Testis (tissue), 2 donors: ENCODE measurements at regions not wholly inside any gene's neighbourhood (a gene's known extent, or its start where the extent isn't known, plus 50 kb on each side); places are given as distances from the start of the nearest gene placed in this dataset.

Experiments used
- DNase-seq: peaks from one replicate; pipeline ENCODE4 v3.0.0-alpha.2; 2019
- H3K27ac ChIP-seq, 2 donors: fragments of 200-600 bp; sonication (generic); one replicate each; pipeline ENCODE4 v1.5.1; 2019
- H3K27me3 ChIP-seq: fragments of 200-600 bp; sonication (generic); one replicate; pipeline ENCODE4 v1.5.1; 2019
- H3K36me3 ChIP-seq: fragments of 200-600 bp; sonication (generic); one replicate; pipeline ENCODE4 v1.5.1; 2017; ENCODE audit warnings: low read depth; ENCODE audit errors: missing control alignments
- H3K4me1 ChIP-seq: fragments of 200-600 bp; sonication (generic); one replicate; pipeline ENCODE4 v1.5.1; 2019
- H3K4me3 ChIP-seq, 2 donors: fragments of 200-600 bp; sonication (generic); one replicate each; pipeline ENCODE4 v1.5.1; 2017 to 2019
- H3K9me3 ChIP-seq: fragments of 200-600 bp; sonication (generic); one replicate; pipeline ENCODE4 v1.5.1; 2017
- POLR2A ChIP-seq: fragments of 450-650 bp; IDR thresholded peaks from one replicate; pipeline ENCODE4 v1.6.1; 2017; ENCODE audit warnings: antibody characterized with exemption, mild to moderate bottlenecking, moderate library complexity
- WGBS, 2 donors: methylation state at CpG; one replicate each; pipeline ENCODE4 v1.1.5; 2018; 5-methylcytosine and 5-hydroxymethylcytosine counted together
- intact Hi-C: fragments of 100-400 bp; cut with DNase I; formaldehyde crosslinking; loops from one replicate; pipeline ENCODE4 v1.15.1; 2023; ENCODE audit warnings: low total_unique reads
- TF ChIP-seq, protein P1 (sequence below), 3 experiments: fragments of 450-650 bp in 2 of 3; fragments of 200-600 bp in 1 of 3; sonication (generic) in 1 of 3; IDR thresholded peaks; one replicate each; pipeline ENCODE4 v1.5.1; 2016 to 2019; ENCODE audit warnings: antibody characterized with exemption in 3 of 3, mild to moderate bottlenecking in 2 of 3, moderate library complexity in 1 of 3

DNA sequence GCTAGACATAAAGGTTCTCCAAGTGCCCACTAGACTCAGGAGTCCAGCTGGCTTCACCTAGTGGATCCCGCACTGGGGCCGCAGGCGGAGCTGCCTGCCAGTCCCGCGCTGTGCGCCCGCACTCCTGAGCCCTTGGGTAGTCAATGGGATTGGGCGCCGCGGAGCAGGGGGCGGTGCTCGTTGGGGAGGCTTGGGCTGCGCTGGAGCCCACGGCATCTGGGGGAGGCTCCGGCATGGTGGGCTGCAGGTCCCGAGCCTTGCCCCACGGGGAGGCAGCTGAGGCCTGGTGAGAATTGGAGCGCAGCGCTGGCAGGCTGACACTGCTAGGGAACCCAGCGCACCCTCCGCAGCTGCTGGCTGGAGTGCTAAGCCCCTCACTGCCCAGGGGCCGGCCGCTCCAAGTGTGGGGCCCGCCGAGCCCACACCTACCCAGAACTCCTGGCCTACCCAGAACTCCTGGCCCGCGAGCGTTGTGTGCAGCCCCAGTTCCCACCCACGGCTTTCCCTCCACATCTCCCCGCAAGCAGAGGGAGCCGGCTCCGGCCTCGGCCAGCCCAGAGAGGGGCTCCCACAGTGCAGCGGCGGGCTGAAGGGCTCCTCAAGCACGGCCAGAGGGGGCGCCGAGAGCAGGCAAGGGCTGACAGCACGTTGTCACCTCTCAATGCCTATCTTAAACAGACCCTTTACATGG lies 260.7 kb upstream of the DMRT1 start:
- 94 to 97% methylated on average over 17 to 39 of the region's 39 CpGs for WGBS, 2 donors
- Histone ChIP-seq H3K27me3 (no peaks in the 10 kb centered on the region), H3K4me3 (no peak overlapping the region), H3K27ac (no peak overlapping the region), H3K9me3 (no peaks in the 10 kb centered on the region), H3K4me1 (no peaks in the 10 kb centered on the region), H3K36me3 (no peaks in the 10 kb centered on the region)
- intact Hi-C loops = no loop called here
- DNase-seq = no peak
- TF ChIP-seq, protein P1, sequence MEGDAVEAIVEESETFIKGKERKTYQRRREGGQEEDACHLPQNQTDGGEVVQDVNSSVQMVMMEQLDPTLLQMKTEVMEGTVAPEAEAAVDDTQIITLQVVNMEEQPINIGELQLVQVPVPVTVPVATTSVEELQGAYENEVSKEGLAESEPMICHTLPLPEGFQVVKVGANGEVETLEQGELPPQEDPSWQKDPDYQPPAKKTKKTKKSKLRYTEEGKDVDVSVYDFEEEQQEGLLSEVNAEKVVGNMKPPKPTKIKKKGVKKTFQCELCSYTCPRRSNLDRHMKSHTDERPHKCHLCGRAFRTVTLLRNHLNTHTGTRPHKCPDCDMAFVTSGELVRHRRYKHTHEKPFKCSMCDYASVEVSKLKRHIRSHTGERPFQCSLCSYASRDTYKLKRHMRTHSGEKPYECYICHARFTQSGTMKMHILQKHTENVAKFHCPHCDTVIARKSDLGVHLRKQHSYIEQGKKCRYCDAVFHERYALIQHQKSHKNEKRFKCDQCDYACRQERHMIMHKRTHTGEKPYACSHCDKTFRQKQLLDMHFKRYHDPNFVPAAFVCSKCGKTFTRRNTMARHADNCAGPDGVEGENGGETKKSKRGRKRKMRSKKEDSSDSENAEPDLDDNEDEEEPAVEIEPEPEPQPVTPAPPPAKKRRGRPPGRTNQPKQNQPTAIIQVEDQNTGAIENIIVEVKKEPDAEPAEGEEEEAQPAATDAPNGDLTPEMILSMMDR (IDR thresholded peaks at IDR 0.05) = no peak
- TF ChIP-seq POLR2A = no peak

DNA sequence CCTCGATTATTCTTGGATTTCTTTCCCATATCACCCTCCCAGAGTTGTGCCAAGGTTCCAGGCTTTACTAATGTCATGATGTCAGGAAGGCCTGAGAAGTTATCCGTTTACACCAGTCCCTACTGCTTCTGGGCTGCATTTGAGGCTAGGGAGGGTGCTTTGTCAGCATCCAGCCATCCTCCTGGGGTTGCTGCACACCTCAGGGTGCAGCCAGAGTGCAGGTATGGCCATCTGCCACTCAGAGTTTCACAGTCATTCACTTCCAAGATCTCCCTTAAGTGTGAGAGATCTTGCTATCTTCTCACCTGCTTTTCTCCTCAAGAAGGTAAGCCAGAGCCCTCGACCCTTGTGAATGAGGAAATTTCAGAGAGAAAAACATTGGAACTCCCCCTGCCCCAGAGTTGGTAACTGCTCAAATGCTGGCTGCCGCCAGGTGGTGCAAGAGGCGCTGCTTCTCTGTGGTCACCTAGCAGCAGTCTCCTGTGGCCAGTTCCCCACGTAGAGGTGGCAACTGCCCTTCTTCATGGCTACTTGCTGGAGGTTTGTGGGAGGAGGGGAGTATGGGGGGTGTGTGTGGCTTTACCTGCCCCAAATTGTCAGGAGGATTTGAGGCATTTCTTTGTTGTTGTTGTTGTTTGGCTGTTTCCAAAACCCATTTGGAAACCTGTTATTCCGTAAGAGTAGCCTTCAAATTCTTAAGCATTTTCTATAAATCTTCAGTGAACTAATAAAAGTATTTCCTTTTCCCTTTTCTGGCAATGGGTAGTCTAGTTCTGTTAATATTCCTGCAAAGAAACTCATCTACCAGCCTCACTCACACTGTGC lies 259.6 kb upstream of the DMRT1 start:
- intact Hi-C loops = no loop called here
- no peak overlapping the region for H3K27ac ChIP-seq
- WGBS, 2 donors = 87 to 89% methylated on average over 7 of the region's 7 CpGs

DNA sequence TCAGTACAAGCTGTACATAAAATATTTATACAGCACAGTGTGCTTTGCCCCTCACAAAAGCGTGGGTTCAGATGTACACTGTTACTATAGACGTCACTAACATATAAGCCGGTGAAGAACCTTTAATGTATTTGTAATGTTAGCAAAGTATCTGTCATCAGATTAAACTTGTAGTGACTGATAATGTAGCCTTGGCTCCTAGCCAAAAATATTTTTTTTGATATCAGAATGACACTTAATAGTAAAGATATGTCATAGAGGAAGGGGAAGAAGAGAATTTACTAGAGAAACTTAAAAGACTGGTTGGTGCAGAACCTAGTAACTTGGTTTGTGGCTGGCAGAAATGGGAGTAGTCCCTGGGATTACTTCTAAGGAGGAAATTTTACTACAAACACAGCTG lies 258.7 kb upstream of the DMRT1 start:
- intact Hi-C loops = no loop called here
- WGBS, 2 donors = 75 to 80% methylated on average over 3 of the region's 3 CpGs

More for the DNA sequence above, 259.6 kb upstream of the DMRT1 start:
- Histone ChIP-seq H3K36me3 (no peaks in the 10 kb centered on the region), H3K27me3 (no peaks in the 10 kb centered on the region), H3K4me1 (no peaks in the 10 kb centered on the region), H3K4me3 (no peak overlapping the region), H3K9me3 (no peaks in the 10 kb centered on the region)
- no peak for DNase-seq
- TF ChIP-seq, protein P1 (IDR thresholded peaks at IDR 0.05) = no peak
- TF ChIP-seq POLR2A = no peak

DNA sequence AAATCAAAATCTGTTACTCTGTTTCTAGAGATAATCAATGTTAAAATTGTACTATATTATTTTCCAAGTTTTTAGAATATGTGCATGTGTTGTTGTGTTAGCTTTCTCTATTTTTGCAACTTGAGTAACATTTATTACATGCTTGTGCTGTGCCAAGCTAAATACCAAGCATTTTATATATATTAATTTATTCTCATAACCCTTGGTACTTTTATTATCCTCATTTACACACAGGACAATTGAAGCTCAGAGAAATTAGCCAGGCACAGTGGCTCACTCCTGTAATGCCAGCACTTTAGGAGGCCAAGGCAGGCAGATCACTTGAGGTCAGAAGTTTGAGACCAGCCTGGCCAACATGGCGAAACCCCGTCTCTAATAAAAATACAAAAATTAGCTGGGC lies 254.0 kb upstream of the DMRT1 start:
- Histone ChIP-seq H3K4me1 (no peaks in the 10 kb centered on the region), H3K27ac (no peak overlapping the region), H3K36me3 (no peaks in the 10 kb centered on the region), H3K27me3 (no peaks in the 10 kb centered on the region), H3K4me3 (no peak overlapping the region), H3K9me3 (no peaks in the 10 kb centered on the region)
- no peak for DNase-seq
- WGBS, 2 donors = 90 to 98% methylated on average over 2 of the region's 2 CpGs
- no peak for TF ChIP-seq POLR2A
- TF ChIP-seq, protein P1 (IDR thresholded peaks at IDR 0.05) = no peak
- intact Hi-C loops = no loop called here

More for the DNA sequence above, 258.7 kb upstream of the DMRT1 start:
- no peak for DNase-seq
- TF ChIP-seq, protein P1 (IDR thresholded peaks at IDR 0.05) = no peak
- no peak for TF ChIP-seq POLR2A
- Histone ChIP-seq H3K27me3 (no peaks in the 10 kb centered on the region), H3K27ac (no peak overlapping the region), H3K4me1 (no peaks in the 10 kb centered on the region), H3K4me3 (no peak overlapping the region), H3K9me3 (no peaks in the 10 kb centered on the region), H3K36me3 (no peaks in the 10 kb centered on the region)
